ENCODE measurements at regions not wholly inside any gene's neighbourhood (a gene's known extent, or its start where the extent isn't known, plus 50 kb on each side); places are given as distances from the start of the nearest gene placed in this dataset.
"Not testable (repeated sequence)": the region's sequence is repeated elsewhere in the genome, so short reads cannot be mapped to it uniquely, and the experiment has no call there.

DNA sequence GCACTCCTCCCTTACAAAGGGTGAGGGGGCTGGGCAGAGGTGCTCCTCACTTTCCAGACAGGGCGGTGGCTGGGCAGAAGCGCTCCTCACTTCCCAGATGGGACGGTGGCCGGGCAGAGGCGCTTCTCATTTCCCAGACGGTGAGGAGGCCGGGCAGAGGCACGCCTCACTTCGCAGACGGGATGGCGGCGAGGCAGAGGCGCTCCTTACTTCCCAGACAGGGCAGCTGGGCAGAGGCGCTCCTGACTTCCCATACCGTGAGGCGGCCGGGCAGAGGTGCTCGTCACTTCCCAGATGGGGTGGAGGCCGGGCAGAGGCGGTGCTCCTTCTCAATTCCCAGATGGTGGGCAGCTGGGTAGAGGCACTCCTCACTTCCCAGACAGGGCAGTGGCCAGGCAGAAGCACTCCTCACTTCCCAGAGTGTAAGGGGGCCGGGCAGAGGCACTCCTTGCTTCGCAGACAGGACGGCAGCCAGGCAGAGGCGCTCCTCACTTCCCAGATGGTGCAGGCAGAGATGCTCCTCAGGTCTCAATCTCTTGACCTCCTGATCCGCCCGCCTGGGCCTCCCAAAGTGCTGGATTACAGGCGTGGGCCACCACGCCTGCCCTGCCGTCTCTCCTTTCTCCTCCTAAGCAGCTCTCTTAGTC, 1623.9 kb upstream of the GOT2 start:
- H3K36me3 ChIP-seq; H3K27ac ChIP-seq; H3K4me3 ChIP-seq (replicated peaks in 1 of 3); H3K4me1 ChIP-seq; H3K9me3 ChIP-seq; H3K27me3 ChIP-seq; DNase-seq; intact Hi-C loops (cut with DNase I): not testable (repeated sequence)
- 93 to 94% methylated on average over 19 to 29 of the region's 29 CpGs for WGBS, 2 donors

DNA sequence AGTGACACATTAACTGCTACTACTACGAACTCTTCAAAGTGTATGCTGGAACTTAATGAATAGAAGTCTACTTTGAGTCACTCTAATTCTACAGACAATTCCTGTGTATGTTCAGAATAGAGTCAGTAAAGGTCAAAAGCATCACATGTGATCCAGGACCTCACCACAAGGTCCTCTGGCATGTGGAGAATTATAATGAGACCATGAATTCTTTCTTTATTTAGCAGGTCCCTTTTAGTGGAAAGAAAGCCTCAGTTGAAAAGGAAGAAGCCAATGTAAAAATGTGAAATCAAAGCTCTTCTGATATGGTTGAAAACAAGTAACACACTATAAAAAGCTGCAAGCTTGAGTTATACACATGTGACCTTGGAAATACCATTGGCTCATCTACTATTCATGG, 1612.1 kb upstream of the GOT2 start:
- TF ChIP-seq POLR2A (IDR thresholded peaks at IDR 0.05), result no peak
- TF ChIP-seq CTCF (IDR thresholded peaks at IDR 0.05), result no peak
- Histone ChIP-seq H3K4me1 (no peaks in the 10 kb centered on the region), H3K36me3 (no peaks in the 10 kb centered on the region), H3K4me3 (replicated peaks in 1 of 3) (no peak overlapping the region), H3K9me3 (no peaks in the 10 kb centered on the region), H3K27ac (no peak overlapping the region), H3K27me3 (no peaks in the 10 kb centered on the region)
- 85 to 88% methylated on average over 1 of the region's 1 CpG for WGBS, 2 donors
- intact Hi-C loops (cut with DNase I), result no loop called here
- DNase-seq, result no peak

DNA sequence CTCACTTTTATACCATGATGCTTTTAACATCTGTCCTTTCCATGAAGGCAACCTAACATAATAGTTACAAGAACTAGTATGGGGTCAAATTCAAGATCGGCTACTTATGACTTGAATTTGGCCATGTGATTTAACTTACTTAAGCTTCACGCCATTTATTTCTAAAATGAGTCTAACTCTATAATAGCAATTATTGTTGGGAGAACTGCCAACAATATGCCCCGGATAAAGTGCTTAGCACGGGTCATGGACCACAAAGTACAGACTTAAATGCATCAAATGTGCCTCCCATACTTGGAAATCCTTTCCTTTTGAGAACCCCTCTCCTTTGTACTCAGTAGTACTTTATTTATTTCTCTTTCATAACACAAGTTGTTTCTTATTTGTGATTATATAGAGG, 1603.6 kb upstream of the GOT2 start:
- intact Hi-C loops (cut with DNase I), result no loop called here
- no peaks in the 10 kb centered on the region for H3K36me3 ChIP-seq
- H3K4me3 ChIP-seq (replicated peaks in 1 of 3), result no peak overlapping the region
- H3K27ac ChIP-seq, result no peak overlapping the region
- DNase-seq, result no peak
- no peaks in the 10 kb centered on the region for H3K9me3 ChIP-seq
- TF ChIP-seq POLR2A (IDR thresholded peaks at IDR 0.05) (no peak), CTCF (IDR thresholded peaks at IDR 0.05) (no peak)
- H3K4me1 ChIP-seq, result no peaks in the 10 kb centered on the region
- no peaks in the 10 kb centered on the region for H3K27me3 ChIP-seq
- 52 to 53% methylated on average over 4 of the region's 4 CpGs for WGBS, 2 donors

DNA sequence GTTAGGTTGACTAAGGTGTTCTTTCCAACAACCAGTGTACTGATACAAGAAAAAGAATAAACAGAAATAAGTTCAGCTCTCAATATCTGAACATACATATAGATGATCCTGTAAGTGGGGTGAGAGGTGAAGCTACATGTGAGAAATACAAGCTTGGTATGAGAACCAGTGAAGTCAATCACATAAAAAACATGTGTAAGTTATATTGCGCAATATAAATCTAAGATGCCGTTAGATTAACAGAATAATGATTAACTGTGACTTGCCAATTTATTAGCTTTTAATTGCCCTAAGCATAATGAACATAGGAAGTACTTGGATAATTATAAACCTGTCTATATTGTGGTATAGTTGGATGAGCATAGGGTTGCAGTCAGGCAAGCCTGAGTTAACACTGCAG, 1597.1 kb upstream of the GOT2 start:
- H3K9me3 ChIP-seq, result no peaks in the 10 kb centered on the region
- H3K27ac ChIP-seq, result no peak overlapping the region
- H3K4me3 ChIP-seq (replicated peaks in 1 of 3), result no peak overlapping the region
- no peak for DNase-seq
- H3K27me3 ChIP-seq, result no peaks in the 10 kb centered on the region
- intact Hi-C loops (cut with DNase I), result no loop called here
- H3K36me3 ChIP-seq, result no peaks in the 10 kb centered on the region
- no peaks in the 10 kb centered on the region for H3K4me1 ChIP-seq
- TF ChIP-seq POLR2A (IDR thresholded peaks at IDR 0.05), result no peak
- no peak for TF ChIP-seq CTCF (IDR thresholded peaks at IDR 0.05)
- WGBS, 2 donors, result 49 to 69% methylated on average over 2 of the region's 2 CpGs

DNA sequence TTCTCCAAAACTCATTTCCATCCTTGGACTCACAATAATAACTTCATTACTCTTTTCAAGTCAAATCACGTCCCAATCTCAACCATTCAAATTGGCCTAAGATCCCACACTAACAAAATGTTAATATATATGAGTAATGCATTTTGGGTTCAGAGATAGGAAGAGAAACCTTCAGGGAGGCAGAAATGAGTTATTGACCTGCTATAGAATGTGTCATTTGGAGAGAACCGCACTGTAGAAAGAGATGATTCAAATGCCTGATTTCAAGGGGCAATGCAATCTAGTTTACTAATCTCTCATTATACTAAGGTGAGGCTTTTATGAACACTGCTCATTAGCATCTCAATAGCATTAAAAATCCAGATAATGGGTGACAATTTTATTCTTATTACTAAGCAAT, 1595.0 kb upstream of the GOT2 start:
- no peak for DNase-seq
- intact Hi-C loops (cut with DNase I), result no loop called here
- H3K4me3 ChIP-seq (replicated peaks in 1 of 3), result no peak overlapping the region

More for the DNA sequence above, 1595.0 kb upstream of the GOT2 start:
- Histone ChIP-seq H3K4me1 (no peaks in the 10 kb centered on the region), H3K27me3 (no peaks in the 10 kb centered on the region), H3K27ac (no peak overlapping the region), H3K9me3 (no peaks in the 10 kb centered on the region), H3K36me3 (no peaks in the 10 kb centered on the region)
- whole genome bisulfite sequencing, 2 donors, result 89 to 94% methylated on average over 2 of the region's 2 CpGs
- TF ChIP-seq POLR2A (IDR thresholded peaks at IDR 0.05) (no peak), CTCF (IDR thresholded peaks at IDR 0.05) (no peak)
